Nephron progenitor cell (in vitro differentiated cells): ENCODE measurements at regions not wholly inside any gene's neighbourhood (a gene's known extent, or its start where the extent isn't known, plus 50 kb on each side); places are given as distances from the start of the nearest gene placed in this dataset.

ENCODE experiments used
- DNase-seq: peaks from one replicate; pipeline ENCODE4 v3.0.0; 2021
- H3K27ac Mint-ChIP-seq: 2 replicates; pipeline ENCODE4 v1.8.0; 2021; ENCODE audit warnings: mild to moderate bottlenecking, moderate library complexity, mixed read lengths
- H3K27me3 Mint-ChIP-seq: 2 replicates; pipeline ENCODE4 v1.8.0; 2021; ENCODE audit warnings: mild to moderate bottlenecking, low read depth, mixed read lengths; ENCODE audit not compliant: poor library complexity
- H3K36me3 Mint-ChIP-seq: 2 replicates; pipeline ENCODE4 v1.8.0; 2021; ENCODE audit warnings: low read depth, mixed read lengths
- H3K4me1 Mint-ChIP-seq: 2 replicates; pipeline ENCODE4 v1.8.0; 2021; ENCODE audit warnings: mixed read lengths
- H3K4me3 Mint-ChIP-seq: 2 replicates; pipeline ENCODE4 v1.8.0; 2021; ENCODE audit warnings: mild to moderate bottlenecking, moderate library complexity, mixed read lengths
- H3K9me3 Mint-ChIP-seq: 2 replicates; pipeline ENCODE4 v1.8.0; 2021; ENCODE audit warnings: mild to moderate bottlenecking, moderate library complexity, mixed read lengths
- TF ChIP-seq, protein P1 (sequence below): fragments of 200-600 bp; sonication (generic); IDR thresholded peaks from 2 replicates; pipeline ENCODE4 v1.5.0; 2021; ENCODE audit warnings: antibody characterized with exemption

DNA sequence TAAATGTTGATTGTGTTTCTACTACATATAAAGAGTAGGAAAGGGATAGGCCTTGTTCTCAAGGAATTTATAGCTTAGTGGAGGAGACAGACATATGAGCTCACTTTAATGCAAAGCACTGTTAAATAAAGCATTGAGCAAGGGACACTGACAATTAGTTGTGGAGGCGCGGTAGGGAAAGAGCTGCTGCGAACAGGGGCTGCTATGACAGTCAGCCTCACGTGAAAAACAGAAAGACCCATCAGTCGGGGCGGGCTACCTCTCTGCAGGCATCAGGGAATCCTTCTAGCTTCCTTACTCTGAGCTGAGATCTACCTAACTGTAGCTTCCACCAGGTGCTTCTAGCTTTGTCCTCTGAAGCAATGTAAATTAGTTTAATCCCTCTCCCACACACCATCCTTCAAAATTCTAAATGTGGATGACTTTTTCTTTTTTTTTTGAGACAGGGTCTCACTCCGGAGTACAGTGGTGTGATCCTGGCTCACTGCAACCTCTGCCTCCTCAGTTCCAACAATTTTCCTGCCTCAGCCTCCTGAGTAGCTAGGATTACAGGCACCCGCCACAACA, 129.9 kb upstream of the ZFHX3 start:
- DNase-seq, result no peak
- TF ChIP-seq, protein P1, sequence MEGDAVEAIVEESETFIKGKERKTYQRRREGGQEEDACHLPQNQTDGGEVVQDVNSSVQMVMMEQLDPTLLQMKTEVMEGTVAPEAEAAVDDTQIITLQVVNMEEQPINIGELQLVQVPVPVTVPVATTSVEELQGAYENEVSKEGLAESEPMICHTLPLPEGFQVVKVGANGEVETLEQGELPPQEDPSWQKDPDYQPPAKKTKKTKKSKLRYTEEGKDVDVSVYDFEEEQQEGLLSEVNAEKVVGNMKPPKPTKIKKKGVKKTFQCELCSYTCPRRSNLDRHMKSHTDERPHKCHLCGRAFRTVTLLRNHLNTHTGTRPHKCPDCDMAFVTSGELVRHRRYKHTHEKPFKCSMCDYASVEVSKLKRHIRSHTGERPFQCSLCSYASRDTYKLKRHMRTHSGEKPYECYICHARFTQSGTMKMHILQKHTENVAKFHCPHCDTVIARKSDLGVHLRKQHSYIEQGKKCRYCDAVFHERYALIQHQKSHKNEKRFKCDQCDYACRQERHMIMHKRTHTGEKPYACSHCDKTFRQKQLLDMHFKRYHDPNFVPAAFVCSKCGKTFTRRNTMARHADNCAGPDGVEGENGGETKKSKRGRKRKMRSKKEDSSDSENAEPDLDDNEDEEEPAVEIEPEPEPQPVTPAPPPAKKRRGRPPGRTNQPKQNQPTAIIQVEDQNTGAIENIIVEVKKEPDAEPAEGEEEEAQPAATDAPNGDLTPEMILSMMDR, result no peak
- Mint-ChIP-seq H3K4me1 (peaks cover 75% of the 10 kb centered on the region), H3K27me3 (peaks cover 9% of the 10 kb centered on the region), H3K27ac (no peak overlapping the region), H3K4me3 (no peak overlapping the region), H3K36me3 (no peaks in the 10 kb centered on the region), H3K9me3 (no peaks in the 10 kb centered on the region)

DNA sequence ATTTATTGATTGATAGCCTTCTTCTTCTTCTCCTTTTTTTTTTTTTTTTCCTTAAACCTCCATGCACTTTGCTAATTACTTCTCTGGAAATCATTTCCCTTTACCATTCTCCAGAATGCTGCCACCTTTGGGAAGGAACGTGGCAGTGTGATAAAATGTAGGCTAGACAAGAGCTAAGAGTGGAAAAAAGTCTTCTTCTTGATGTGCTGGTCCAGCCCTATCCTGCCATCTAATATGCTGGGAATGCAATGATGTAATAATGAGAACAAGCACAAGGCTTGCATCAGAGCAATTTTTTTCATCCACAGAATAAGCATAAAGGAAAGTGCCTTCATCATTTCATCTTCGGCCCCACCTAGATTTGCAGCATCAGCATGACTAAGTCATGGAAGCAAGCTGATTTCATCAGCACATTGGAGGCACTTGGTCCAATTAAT, 128.7 kb upstream of the ZFHX3 start:
- TF ChIP-seq, protein P1, result no peak
- H3K36me3 Mint-ChIP-seq, result no peaks in the 10 kb centered on the region
- H3K27ac Mint-ChIP-seq, result no peak overlapping the region
- no peak overlapping the region for H3K4me3 Mint-ChIP-seq
- no peaks in the 10 kb centered on the region for H3K9me3 Mint-ChIP-seq
- H3K27me3 Mint-ChIP-seq, result peaks cover 9% of the 10 kb centered on the region
- H3K4me1 Mint-ChIP-seq, result peaks cover 88% of the 10 kb centered on the region
- no peak for DNase-seq

DNA sequence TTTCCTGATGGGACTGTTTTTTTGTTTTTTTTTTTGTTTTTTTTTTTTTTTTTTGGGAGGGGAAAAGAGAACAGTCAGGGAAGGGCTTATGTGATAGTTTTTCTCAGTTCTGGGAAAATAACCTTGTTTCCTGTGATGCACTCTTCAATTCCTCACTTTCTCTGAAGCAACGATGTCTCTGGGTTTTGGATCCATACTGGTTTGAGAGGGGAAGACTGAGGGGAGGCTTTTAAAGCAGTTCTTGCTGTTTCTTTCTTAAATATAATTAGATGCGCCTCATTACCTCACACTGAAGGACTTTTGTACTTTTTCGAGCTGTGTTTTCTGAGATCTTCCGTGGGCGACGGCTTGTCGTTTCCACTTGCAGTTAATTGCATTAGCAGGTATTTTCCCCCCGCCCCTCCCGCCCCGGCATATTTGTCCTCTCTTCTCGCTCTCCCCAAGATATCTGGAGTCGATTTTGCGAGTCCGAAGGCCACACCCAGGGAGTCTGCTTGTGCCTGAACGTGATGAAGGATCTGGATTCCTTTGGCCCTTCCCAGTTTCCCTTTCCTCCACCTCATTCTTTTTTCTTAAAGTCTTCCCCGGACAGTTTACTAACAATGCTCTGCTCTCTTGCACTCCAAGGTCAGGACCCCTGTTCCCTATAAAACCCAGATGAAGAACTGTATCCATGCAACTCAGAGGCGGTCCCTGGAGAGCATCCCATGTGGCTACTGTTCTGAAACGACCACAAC, 125.2 kb upstream of the ZFHX3 start:
- H3K4me1 Mint-ChIP-seq, result peaks cover 73% of the 10 kb centered on the region
- peak overlapping the region; percentile 89 for H3K27ac Mint-ChIP-seq
- H3K4me3 Mint-ChIP-seq, result peak overlapping the region; percentile 54
- H3K36me3 Mint-ChIP-seq, result no peaks in the 10 kb centered on the region
- peaks cover 11% of the 10 kb centered on the region for H3K27me3 Mint-ChIP-seq
- no peaks in the 10 kb centered on the region for H3K9me3 Mint-ChIP-seq
- TF ChIP-seq, protein P1, result peak; percentile 30
- peak; percentile 21 for DNase-seq

DNA sequence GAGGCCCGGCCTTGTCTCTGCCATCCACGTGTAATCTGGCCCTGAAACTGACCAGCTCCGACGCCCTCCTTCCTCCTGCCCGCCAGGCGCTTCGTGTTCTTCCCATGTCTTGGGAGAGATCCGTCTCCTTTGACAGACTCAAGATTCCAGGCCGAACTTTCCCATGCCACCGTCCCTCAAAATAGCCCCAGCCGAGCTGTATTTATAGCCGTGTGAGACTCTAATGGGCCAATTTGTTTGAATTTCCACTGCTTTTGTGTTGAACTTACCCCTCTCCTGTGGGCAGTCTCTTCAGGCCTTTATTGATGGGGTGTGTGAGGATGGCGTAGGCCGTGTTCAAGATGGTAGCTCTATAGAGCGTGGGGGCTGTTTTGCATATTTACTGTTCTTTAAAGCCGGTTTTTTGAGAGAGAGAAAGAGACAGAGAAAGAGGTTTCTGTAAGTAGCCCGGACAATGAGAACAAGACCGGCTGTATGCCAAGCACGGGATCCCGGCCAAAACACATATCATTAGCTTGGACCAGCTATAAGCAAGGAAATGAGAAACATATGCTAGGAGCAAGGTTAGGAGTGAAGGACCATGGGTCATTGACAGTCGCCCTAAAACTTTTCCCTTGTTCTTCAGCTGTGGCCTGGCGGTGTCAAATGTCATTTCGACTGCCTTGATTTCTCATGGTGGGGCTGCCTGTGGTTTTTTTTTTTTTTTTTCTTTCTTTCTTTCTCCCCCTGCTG, 124.5 kb upstream of the ZFHX3 start:
- TF ChIP-seq, protein P1, result peak; percentile 46
- H3K36me3 Mint-ChIP-seq, result no peaks in the 10 kb centered on the region
- peaks cover 72% of the 10 kb centered on the region for H3K4me1 Mint-ChIP-seq
- H3K4me3 Mint-ChIP-seq, result peak overlapping the region; percentile 15
- H3K27me3 Mint-ChIP-seq, result peaks cover 14% of the 10 kb centered on the region
- H3K27ac Mint-ChIP-seq, result peak overlapping the region; percentile 89
- no peaks in the 10 kb centered on the region for H3K9me3 Mint-ChIP-seq
- peak; percentile 41 for DNase-seq

DNA sequence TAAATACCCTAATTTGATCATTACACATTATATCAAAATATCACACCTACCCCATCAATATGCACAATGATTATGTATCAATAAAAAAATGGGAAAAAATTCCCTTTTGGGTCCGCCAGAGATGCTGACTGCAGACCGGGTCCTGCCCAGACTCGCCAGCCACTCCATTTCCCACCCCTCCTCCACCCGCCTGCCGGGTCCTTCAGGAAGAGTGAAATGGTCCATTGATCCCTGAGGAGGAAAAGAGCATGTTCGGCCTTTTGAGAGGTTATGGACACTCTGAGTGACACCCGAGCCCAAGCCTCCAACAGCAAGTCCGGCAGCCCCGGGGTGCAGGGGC, 123.9 kb upstream of the ZFHX3 start:
- DNase-seq, result no peak
- Mint-ChIP-seq H3K9me3 (no peaks in the 10 kb centered on the region), H3K4me1 (peaks cover 73% of the 10 kb centered on the region), H3K27ac (peak overlapping the region; percentile 89), H3K36me3 (no peaks in the 10 kb centered on the region), H3K4me3 (peak overlapping the region; percentile 15), H3K27me3 (peaks cover 14% of the 10 kb centered on the region)
- TF ChIP-seq, protein P1, result no peak
